ENCODE measurements at regions not wholly inside any gene's neighbourhood (a gene's known extent, or its start where the extent isn't known, plus 50 kb on each side); places are given as distances from the start of the nearest gene placed in this dataset.

DNA sequence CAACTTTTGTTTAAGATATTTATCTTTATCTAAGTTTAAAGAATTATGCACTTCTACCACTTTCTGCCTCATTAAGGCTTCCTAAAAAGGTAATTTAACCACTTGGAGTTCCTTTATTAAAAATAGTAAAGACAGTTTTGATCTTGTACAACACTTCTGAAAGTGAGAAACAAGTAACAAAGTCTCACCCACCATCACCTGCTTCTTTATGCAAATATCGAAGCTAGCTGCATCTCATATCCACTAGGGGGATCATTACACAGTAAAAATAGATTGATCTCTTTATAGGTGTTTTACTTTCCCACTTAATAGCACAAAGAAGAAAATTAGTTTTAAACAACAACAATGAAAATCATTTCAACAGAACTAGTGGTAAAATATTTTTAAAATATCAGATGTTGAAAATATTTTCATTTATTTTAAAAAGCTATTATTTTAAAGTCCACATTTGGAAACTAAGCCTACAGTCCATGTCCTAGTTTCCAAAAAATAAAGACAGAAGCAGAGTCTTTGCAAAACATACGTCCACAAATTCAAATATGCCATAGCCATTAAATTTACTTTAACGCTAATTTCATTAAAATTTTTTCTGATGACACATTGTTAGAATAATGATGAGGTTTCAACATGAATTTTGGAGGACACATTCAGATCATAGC lies 160.0 kb upstream of the SOX5 start:
- TF ChIP-seq POLR2A (IDR thresholded peaks at IDR 0.05) (no peak), POLR2AphosphoS5 (IDR thresholded peaks at IDR 0.05) (no peak)
- TF ChIP-seq, protein P1, sequence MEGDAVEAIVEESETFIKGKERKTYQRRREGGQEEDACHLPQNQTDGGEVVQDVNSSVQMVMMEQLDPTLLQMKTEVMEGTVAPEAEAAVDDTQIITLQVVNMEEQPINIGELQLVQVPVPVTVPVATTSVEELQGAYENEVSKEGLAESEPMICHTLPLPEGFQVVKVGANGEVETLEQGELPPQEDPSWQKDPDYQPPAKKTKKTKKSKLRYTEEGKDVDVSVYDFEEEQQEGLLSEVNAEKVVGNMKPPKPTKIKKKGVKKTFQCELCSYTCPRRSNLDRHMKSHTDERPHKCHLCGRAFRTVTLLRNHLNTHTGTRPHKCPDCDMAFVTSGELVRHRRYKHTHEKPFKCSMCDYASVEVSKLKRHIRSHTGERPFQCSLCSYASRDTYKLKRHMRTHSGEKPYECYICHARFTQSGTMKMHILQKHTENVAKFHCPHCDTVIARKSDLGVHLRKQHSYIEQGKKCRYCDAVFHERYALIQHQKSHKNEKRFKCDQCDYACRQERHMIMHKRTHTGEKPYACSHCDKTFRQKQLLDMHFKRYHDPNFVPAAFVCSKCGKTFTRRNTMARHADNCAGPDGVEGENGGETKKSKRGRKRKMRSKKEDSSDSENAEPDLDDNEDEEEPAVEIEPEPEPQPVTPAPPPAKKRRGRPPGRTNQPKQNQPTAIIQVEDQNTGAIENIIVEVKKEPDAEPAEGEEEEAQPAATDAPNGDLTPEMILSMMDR (IDR thresholded peaks at IDR 0.05 in 8 of 11, conservative IDR thresholded peaks at IDR 0.05 in 3 of 11) = peak in 6 of 11 experiments; percentile 21 to 53 (median 40)

All from spleen (tissue), 7 donors.